Stomach (tissue), 8 donors: ENCODE measurements at regions not wholly inside any gene's neighbourhood (a gene's known extent, or its start where the extent isn't known, plus 50 kb on each side); places are given as distances from the start of the nearest gene placed in this dataset.

Source experiments
- DNase-seq, 2 donors: peaks; one replicate each; pipeline versions ENCODE4 v3.0.0 to v3.0.0-alpha.2; 2013 to 2019
- H3K27ac ChIP-seq, 5 donors: fragments of 200-600 bp in 4 of 5; sonication (generic) in 4 of 5; one replicate each; pipeline ENCODE4 v1.5.1; 2013 to 2019; ENCODE audit warnings: mild to moderate bottlenecking in 1 of 5, moderate library complexity in 1 of 5
- H3K27me3 ChIP-seq, 3 donors: fragments of 200-600 bp; sonication (generic); one replicate each; pipeline ENCODE4 v1.5.1; 2017 to 2019; ENCODE audit warnings: mixed run types in 1 of 3
- H3K36me3 ChIP-seq, 4 donors: fragments of 200-600 bp; sonication (generic); 1 replicate in 3 of 4; 2 replicates in 1 of 4; pipeline ENCODE4 v1.5.1; 2016 to 2019
- H3K4me1 ChIP-seq, 4 donors: fragments of 200-600 bp; sonication (generic); one replicate each; pipeline ENCODE4 v1.5.1; 2016 to 2019
- H3K4me3 ChIP-seq, 4 donors: fragments of 200-600 bp; sonication (generic) in 3 of 4; one replicate each; pipeline ENCODE4 v1.5.1; 2016 to 2019; ENCODE audit warnings: mild to moderate bottlenecking in 1 of 4
- H3K9me3 ChIP-seq, 4 donors: fragments of 200-600 bp; sonication (generic); one replicate each; pipeline ENCODE4 v1.5.1; 2016 to 2019
- CTCF ChIP-seq, 7 experiments: fragments of 450-650 bp in 4 of 7; fragments of 200-600 bp in 3 of 7; sonication (generic) in 3 of 7; IDR thresholded peaks; one replicate each; pipeline ENCODE4 v1.5.1; 2016 to 2019; ENCODE audit warnings: antibody characterized with exemption in 7 of 7, control low read depth in 2 of 7, mild to moderate bottlenecking in 1 of 7
- EP300 ChIP-seq: sonication (generic); formaldehyde crosslinking; IDR thresholded peaks from one replicate; pipeline ENCODE4 v1.6.1; 2017; ENCODE audit warnings: antibody characterized with exemption
- POLR2A ChIP-seq, 4 donors: fragments of 450-650 bp; IDR thresholded peaks; one replicate each; pipeline ENCODE4 v1.6.1; 2016; ENCODE audit warnings: antibody characterized with exemption in 4 of 4, control low read depth in 2 of 4, mild to moderate bottlenecking in 1 of 4, moderate library complexity in 1 of 4
- POLR2AphosphoS5 ChIP-seq, 3 donors: sonication (generic); formaldehyde crosslinking; IDR thresholded peaks; one replicate each; pipeline ENCODE4 v1.6.1; 2016; ENCODE audit warnings: antibody characterized with exemption in 3 of 3
- WGBS, 5 donors: extraction: QIAGEN DNeasy Blood & Tissue Kit in 3 of 5; methylation state at CpG; one replicate each; pipeline versions ENCODE4 v1.1.5 to v1.1.7; 2013 to 2018; 5-methylcytosine and 5-hydroxymethylcytosine counted together
- intact Hi-C: fragments of 100-400 bp; cut with DNase I; formaldehyde crosslinking; loops from one replicate; pipeline ENCODE4 v1.15.1; 2023; ENCODE audit warnings: low total_unique reads
- donor health status: healthy with polysubstance abuse.
- donor health status: Bipolar disorder and iron deficiency.
- donor health status: healthy.

- intact Hi-C loops, result no loop called here
- Histone ChIP-seq H3K9me3 (no peaks in the 10 kb centered on the region), H3K27ac (no peak overlapping the region), H3K4me1 (no peaks in the 10 kb centered on the region), H3K36me3 (no peaks in the 10 kb centered on the region), H3K27me3 (peaks cover 0 to 36% (median 7%) of the 10 kb centered on the region in 3 donors), H3K4me3 (no peak overlapping the region)
- WGBS, 5 donors, result 77 to 85% (median 85%) methylated on average over 8 of the region's 8 CpGs
- TF ChIP-seq POLR2AphosphoS5 (IDR thresholded peaks at IDR 0.05) (no peak), CTCF (IDR thresholded peaks at IDR 0.05) (no peak), EP300 (no peak), POLR2A (IDR thresholded peaks at IDR 0.05) (no peak)
- DNase-seq, result no peak
These were observed 79.1 kb upstream of the OLFM1 start for GRCh38 chr9:135008416-135008815.

- Histone ChIP-seq H3K4me1 (no peaks in the 10 kb centered on the region), H3K36me3 (no peaks in the 10 kb centered on the region), H3K27me3 (peaks cover 0 to 39% (median 7%) of the 10 kb centered on the region in 3 donors), H3K27ac (no peak overlapping the region), H3K9me3 (no peaks in the 10 kb centered on the region), H3K4me3 (no peak overlapping the region)
- intact Hi-C loops, result no loop called here
- DNase-seq, result no peak
- TF ChIP-seq CTCF (IDR thresholded peaks at IDR 0.05) (no peak), POLR2A (IDR thresholded peaks at IDR 0.05) (no peak), POLR2AphosphoS5 (IDR thresholded peaks at IDR 0.05) (no peak)
- 84 to 97% (median 90%) methylated on average over 8 to 10 of the region's 10 CpGs for WGBS, 5 donors
These were observed 78.4 kb upstream of the OLFM1 start for GRCh38 chr9:135009051-135009560.

- H3K27ac ChIP-seq, result no peak overlapping the region
- no peak overlapping the region for H3K4me3 ChIP-seq
- DNase-seq, result no peak
- no peaks in the 10 kb centered on the region for H3K4me1 ChIP-seq
- peaks cover 0 to 48% (median 7%) of the 10 kb centered on the region in 3 donors for H3K27me3 ChIP-seq
- intact Hi-C loops, result no loop called here
- H3K36me3 ChIP-seq, result no peaks in the 10 kb centered on the region
- 75 to 78% (median 76%) methylated on average over 13 to 20 of the region's 20 CpGs for WGBS, 5 donors
- no peaks in the 10 kb centered on the region for H3K9me3 ChIP-seq
- TF ChIP-seq EP300 (no peak), CTCF (IDR thresholded peaks at IDR 0.05) (no peak), POLR2A (IDR thresholded peaks at IDR 0.05) (no peak), POLR2AphosphoS5 (IDR thresholded peaks at IDR 0.05) (no peak)
These were observed 77.5 kb upstream of the OLFM1 start for GRCh38 chr9:135009794-135010585.

- Histone ChIP-seq H3K36me3 (no peaks in the 10 kb centered on the region), H3K4me3 (no peak overlapping the region), H3K4me1 (no peaks in the 10 kb centered on the region), H3K27me3 (peaks cover 0 to 53% (median 11%) of the 10 kb centered on the region in 3 donors), H3K9me3 (no peaks in the 10 kb centered on the region), H3K27ac (no peak overlapping the region)
- WGBS, 5 donors, result 65 to 97% (median 84%) methylated on average over 2 to 3 of the region's 3 CpGs
- no peak for TF ChIP-seq POLR2AphosphoS5 (IDR thresholded peaks at IDR 0.05)
- TF ChIP-seq EP300, result no peak
- TF ChIP-seq CTCF (IDR thresholded peaks at IDR 0.05), result no peak
- TF ChIP-seq POLR2A (IDR thresholded peaks at IDR 0.05), result no peak
- intact Hi-C loops, result no loop called here
- DNase-seq, result no peak
These were observed 76.9 kb upstream of the OLFM1 start for GRCh38 chr9:135010586-135010860.
